PC-9 (cell line): ENCODE measurements at regions not wholly inside any gene's neighbourhood (a gene's known extent, or its start where the extent isn't known, plus 50 kb on each side); places are given as distances from the start of the nearest gene placed in this dataset.

Experiments used
- BruUV-seq: library from RNA; stranded (reverse); fragments of 400-500 nt; replicated peaks from 2 replicates; lab custom pipeline; 2021; lab: Mats Ljungman, UMichigan
- CTCF ChIA-PET: fragments of 300-600 bp; sonication (Branson Sonifier 250); formaldehyde crosslinking; loops from one replicate; lab custom pipeline; 2022; ENCODE audit warnings: antibody characterized with exemption; lab: Charles Lee
- POLR2A ChIA-PET: fragments of 300-600 bp; sonication (Branson Sonifier 250); formaldehyde crosslinking; loops from one replicate; lab custom pipeline; 2022; ENCODE audit warnings: antibody characterized with exemption; ENCODE audit not compliant: unreplicated experiment; lab: Charles Lee
- DNase-seq, 2 experiments: peaks; one replicate each; pipeline versions ENCODE4 v3.0.0 to v3.0.0-alpha.2; 2015 to 2022; ENCODE audit warnings: mixed read lengths in 1 of 2
- H2AFZ ChIP-seq: fragments of 200-600 bp; sonication (generic); 2 replicates; pipeline ENCODE4 v1.8.1; 2017; ENCODE audit warnings: antibody characterized with exemption
- H3F3A ChIP-seq: fragments of 200-600 bp; sonication (generic); 2 replicates; pipeline ENCODE4 v1.8.1; 2017; ENCODE audit warnings: antibody characterized with exemption, mild to moderate bottlenecking, low read depth; ENCODE audit not compliant: insufficient read depth
- H3K27ac ChIP-seq: fragments of 200-600 bp; sonication (generic); 2 replicates; pipeline ENCODE4 v1.6.1; 2016; ENCODE audit warnings: mixed run types
- H3K27me3 ChIP-seq: fragments of 200-600 bp; sonication (generic); 2 replicates; pipeline ENCODE4 v1.6.1; 2016; ENCODE audit warnings: low read depth, mixed run types; ENCODE audit not compliant: insufficient read depth
- H3K36me3 ChIP-seq: fragments of 200-600 bp; sonication (generic); 2 replicates; pipeline ENCODE4 v1.6.1; 2016; ENCODE audit warnings: low read depth, mixed run types
- H3K4me1 ChIP-seq: fragments of 200-600 bp; sonication (generic); replicated peaks from 2 replicates; pipeline ENCODE4 v1.6.1; 2016; ENCODE audit warnings: mixed run types; ENCODE audit not compliant: insufficient read depth
- H3K4me2 ChIP-seq: fragments of 200-600 bp; sonication (generic); 2 replicates; pipeline ENCODE4 v1.6.1; 2017; ENCODE audit warnings: mixed run types
- H3K4me3 ChIP-seq: fragments of 200-600 bp; sonication (generic); 2 replicates; pipeline ENCODE4 v1.6.1; 2016; ENCODE audit warnings: mixed run types
- H3K79me2 ChIP-seq: fragments of 200-600 bp; sonication (generic); 2 replicates; pipeline ENCODE4 v1.6.1; 2017; ENCODE audit warnings: low read depth, mixed run types
- H3K9me2 ChIP-seq: fragments of 200-600 bp; sonication (generic); 2 replicates; pipeline ENCODE4 v1.8.1; 2017; ENCODE audit warnings: mild to moderate bottlenecking; ENCODE audit not compliant: insufficient read depth
- H3K9me3 ChIP-seq: fragments of 200-600 bp; sonication (generic); 2 replicates; pipeline ENCODE4 v1.8.1; 2016; ENCODE audit warnings: low read depth; ENCODE audit not compliant: insufficient read depth
- H4K20me1 ChIP-seq: fragments of 200-600 bp; sonication (generic); 2 replicates; pipeline ENCODE4 v1.8.1; 2017; ENCODE audit not compliant: insufficient read depth
- EZH2 ChIP-seq: fragments of 200-600 bp; sonication (generic); IDR thresholded peaks from 2 replicates; pipeline ENCODE4 v1.8.0; 2017; ENCODE audit warnings: antibody characterized with exemption, low read depth
- intact Hi-C: fragments of 100-400 bp; cut with micrococcal nuclease; formaldehyde crosslinking; loops from one replicate; pipeline ENCODE4 v1.10.0; 2022; ENCODE audit not compliant: unreplicated experiment
- TF ChIP-seq, protein P1 (sequence below): fragments of 200-600 bp; sonication (generic); conservative IDR thresholded peaks from 2 replicates; pipeline ENCODE4 v1.6.1; 2017; ENCODE audit warnings: mixed run types, antibody characterized with exemption, mild to moderate bottlenecking, moderate library complexity

DNA sequence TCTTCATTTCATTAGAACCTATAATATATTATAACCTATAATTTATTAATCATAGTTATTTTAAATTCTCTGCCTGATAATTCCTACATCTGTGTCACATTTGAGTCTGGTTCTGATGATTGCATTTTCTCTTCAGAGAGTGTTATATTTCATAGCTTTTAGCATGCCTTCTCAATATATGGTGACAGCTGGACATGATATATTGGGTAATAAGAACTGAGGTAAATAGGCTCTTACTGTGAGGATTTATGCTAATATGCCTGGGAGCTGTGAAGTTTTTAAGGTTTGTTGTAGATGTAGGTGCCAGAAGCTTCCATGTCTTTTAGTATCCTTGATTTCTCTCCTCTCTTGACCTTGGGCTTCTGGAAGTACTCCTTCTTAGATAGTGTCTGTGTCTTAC is 325.9 kb upstream of the SEMA3D start:
- Histone ChIP-seq H3K4me3 (no peak overlapping the region), H3K27ac (no peak overlapping the region), H3F3A (no peaks in the 10 kb centered on the region), H3K4me2 (no peak overlapping the region), H3K4me1 (no peaks in the 10 kb centered on the region), H3K9me3 (no peaks in the 10 kb centered on the region), H2AFZ (no peak overlapping the region), H3K79me2 (no peaks in the 10 kb centered on the region), H4K20me1 (no peaks in the 10 kb centered on the region), H3K27me3 (no peaks in the 10 kb centered on the region), H3K36me3 (no peaks in the 10 kb centered on the region), H3K9me2 (no peaks in the 10 kb centered on the region)
- intact Hi-C loops, result loop anchor here (10.0 kb wide), 1 partner anchor 158 kb away; no protein-coding TSS in a partner anchor
- no peak for DNase-seq
- CTCF ChIA-PET, result no interaction called here
- no TSS peak for BruUV-seq
- TF ChIP-seq, protein P1, sequence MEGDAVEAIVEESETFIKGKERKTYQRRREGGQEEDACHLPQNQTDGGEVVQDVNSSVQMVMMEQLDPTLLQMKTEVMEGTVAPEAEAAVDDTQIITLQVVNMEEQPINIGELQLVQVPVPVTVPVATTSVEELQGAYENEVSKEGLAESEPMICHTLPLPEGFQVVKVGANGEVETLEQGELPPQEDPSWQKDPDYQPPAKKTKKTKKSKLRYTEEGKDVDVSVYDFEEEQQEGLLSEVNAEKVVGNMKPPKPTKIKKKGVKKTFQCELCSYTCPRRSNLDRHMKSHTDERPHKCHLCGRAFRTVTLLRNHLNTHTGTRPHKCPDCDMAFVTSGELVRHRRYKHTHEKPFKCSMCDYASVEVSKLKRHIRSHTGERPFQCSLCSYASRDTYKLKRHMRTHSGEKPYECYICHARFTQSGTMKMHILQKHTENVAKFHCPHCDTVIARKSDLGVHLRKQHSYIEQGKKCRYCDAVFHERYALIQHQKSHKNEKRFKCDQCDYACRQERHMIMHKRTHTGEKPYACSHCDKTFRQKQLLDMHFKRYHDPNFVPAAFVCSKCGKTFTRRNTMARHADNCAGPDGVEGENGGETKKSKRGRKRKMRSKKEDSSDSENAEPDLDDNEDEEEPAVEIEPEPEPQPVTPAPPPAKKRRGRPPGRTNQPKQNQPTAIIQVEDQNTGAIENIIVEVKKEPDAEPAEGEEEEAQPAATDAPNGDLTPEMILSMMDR, result no peak
- no peak for TF ChIP-seq EZH2
- POLR2A ChIA-PET, result no interaction called here

DNA sequence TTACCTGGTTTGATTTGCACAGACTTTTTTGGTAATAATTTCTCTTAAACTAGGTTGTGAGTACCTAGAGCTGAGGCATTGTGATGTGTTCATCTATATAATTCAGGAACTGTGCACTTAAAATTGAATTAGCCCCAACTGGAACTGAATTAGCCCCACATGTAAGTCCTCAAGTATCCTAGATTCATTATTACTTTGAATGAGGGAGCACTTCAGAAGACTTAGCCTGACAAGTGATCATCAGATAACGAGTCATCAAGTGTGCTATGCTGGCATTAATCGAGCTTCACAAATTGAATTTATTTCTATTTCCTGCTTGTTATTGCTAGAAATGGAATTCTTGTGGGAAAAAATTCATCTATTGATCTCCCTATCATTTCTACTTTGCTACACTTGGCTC is 323.4 kb upstream of the SEMA3D start:
- H2AFZ ChIP-seq, result no peak overlapping the region
- H3K27ac ChIP-seq, result no peak overlapping the region
- no peak for DNase-seq
- H3K36me3 ChIP-seq, result no peaks in the 10 kb centered on the region
- H4K20me1 ChIP-seq, result no peaks in the 10 kb centered on the region
- H3K4me1 ChIP-seq, result no peaks in the 10 kb centered on the region
- POLR2A ChIA-PET, result no interaction called here
- no peaks in the 10 kb centered on the region for H3K27me3 ChIP-seq
- no TSS peak for BruUV-seq
- H3K4me3 ChIP-seq, result no peak overlapping the region
- H3K79me2 ChIP-seq, result no peaks in the 10 kb centered on the region
- intact Hi-C loops, result loop anchor here (10.0 kb wide), 1 partner anchor 155 kb away; no protein-coding TSS in a partner anchor
- H3K4me2 ChIP-seq, result no peak overlapping the region
- H3F3A ChIP-seq, result no peaks in the 10 kb centered on the region
- no peaks in the 10 kb centered on the region for H3K9me2 ChIP-seq
- TF ChIP-seq, protein P1, result no peak
- no peak for TF ChIP-seq EZH2
- H3K9me3 ChIP-seq, result no peaks in the 10 kb centered on the region
- CTCF ChIA-PET, result no interaction called here

DNA sequence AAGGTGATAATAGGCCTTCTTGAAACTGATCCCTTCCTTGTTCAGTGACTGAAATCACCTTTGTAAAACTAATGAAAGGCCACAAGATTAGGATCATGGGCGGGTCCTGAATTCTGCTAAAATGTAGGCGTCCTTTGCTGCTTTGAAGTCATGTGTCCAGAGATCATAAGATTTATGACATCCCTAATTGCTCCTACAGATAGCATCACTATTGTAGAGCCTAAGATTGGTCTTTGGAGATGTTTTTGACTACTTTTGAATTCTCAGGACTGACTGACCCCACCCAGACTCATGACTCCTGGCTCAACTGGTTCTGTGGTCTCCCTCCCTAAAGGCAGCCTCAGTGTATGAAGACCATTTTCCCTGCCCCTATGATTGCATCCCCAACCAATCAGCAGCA is 322.6 kb upstream of the SEMA3D start:
- H3K4me3 ChIP-seq, result no peak overlapping the region
- no peaks in the 10 kb centered on the region for H3K9me2 ChIP-seq
- no TSS peak for BruUV-seq
- ChIA-PET CTCF (no interaction called here), POLR2A (no interaction called here)
- no peak overlapping the region for H3K4me2 ChIP-seq
- H4K20me1 ChIP-seq, result no peaks in the 10 kb centered on the region
- no peak overlapping the region for H3K27ac ChIP-seq
- no peaks in the 10 kb centered on the region for H3K9me3 ChIP-seq
- no peak for DNase-seq
- no peaks in the 10 kb centered on the region for H3K79me2 ChIP-seq
- no peaks in the 10 kb centered on the region for H3K36me3 ChIP-seq
- H2AFZ ChIP-seq, result peak overlapping the region; percentile 62; the same call in 1 of the 2 replicates
- intact Hi-C loops, result no loop called here
- H3K4me1 ChIP-seq, result no peaks in the 10 kb centered on the region
- H3K27me3 ChIP-seq, result no peaks in the 10 kb centered on the region
- no peaks in the 10 kb centered on the region for H3F3A ChIP-seq
- TF ChIP-seq, protein P1, result no peak
- no peak for TF ChIP-seq EZH2
